Left ventricle myocardium superior (tissue), 1 donor: ENCODE measurements at regions not wholly inside any gene's neighbourhood (a gene's known extent, or its start where the extent isn't known, plus 50 kb on each side); places are given as distances from the start of the nearest gene placed in this dataset.
"Not testable (repeated sequence)": the region's sequence is repeated elsewhere in the genome, so short reads cannot be mapped to it uniquely, and the experiment has no call there.

Experiments used
- ATAC-seq: fragments of 200-7000 bp; cut with Tn5 transposase; one replicate; pipeline ENCODE4 v1.9.1; 2020; ENCODE audit warnings: mild to moderate bottlenecking, moderate library complexity
- DNase-seq: peaks from one replicate; pipeline ENCODE4 v3.0.0-alpha.2; 2020
- intact Hi-C: fragments of 100-400 bp; cut with micrococcal nuclease; formaldehyde crosslinking; loops from one replicate; pipeline ENCODE4 v1.11.0; 2022
- donor health status: DM: no; HTN: yes; CAD: no; lungs with severe emphysema.

DNA sequence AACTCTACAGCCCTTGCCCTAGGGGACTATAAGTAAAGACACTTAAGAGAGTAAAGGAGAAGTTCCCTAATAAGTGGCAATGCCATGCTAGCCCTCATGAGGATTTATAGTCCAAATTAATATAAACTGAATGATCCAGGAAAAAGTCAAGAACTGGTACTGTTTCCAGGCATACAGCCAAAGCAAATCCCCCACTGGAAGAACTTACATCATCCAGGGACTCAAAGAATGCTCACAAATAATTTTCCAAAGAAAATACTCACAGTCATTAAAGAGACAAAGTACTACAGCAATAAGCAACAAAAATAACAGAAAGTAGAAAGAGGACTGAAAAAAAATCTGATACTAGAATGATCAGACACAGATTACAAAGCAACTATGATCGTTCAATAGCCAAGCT is 79.7 kb upstream of the RAP1B start:
- ATAC-seq (peak; percentile 71), DNase-seq (no peak)
- intact Hi-C loops, result no loop called here

DNA sequence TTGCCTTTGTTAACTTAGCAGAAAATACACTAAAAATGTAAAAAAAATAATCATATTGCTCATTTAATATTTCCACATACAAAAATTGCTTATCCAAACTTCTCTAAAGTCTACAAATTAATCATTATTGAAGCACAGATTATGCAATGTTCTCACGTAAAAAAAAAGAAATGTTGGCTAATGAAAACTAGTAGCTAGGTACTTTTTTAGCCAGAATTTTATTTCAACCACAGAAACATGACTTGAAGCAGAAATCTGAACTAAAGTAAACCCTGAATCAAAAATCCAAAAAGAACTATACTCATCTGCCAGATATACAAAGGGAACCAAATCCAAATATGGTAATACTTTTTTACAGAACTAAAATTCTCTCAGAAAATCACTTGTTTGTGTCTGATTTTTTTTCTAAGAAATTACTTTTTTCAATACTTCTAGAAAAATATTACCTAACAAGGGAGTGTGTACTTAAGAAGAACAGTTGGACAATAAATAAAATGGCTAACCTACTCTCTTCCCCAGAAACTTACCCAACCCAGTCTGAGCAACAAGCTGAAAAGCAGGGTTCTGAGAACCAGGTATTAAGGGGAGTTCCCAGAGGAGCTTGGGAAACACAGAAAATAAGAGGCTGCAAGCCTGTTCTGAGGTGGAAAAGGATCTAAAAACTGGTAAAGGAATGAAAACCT is 78.4 kb upstream of the RAP1B start:
- no peak for DNase-seq
- ATAC-seq, result peak; percentile 58

DNA sequence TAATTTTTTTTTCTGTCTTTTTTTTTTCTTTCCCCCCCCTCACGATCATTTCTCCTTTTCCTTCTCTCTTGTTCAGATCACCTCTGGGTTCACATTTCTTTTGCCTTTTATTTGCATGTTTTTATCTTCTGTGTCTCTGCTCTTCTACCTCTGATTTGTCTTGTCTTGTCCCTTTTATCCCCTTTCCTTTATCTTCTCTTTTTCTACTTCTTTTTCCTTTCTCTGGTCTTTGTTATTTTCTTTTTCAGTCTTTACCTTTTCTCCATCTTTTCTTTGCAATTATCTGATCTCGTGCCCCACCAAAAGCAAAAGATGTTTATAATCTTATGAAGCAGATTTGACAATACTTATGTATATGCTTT is 77.8 kb upstream of the RAP1B start:
- ATAC-seq (no peak), DNase-seq (no peak)

More for the DNA sequence above, 78.4 kb upstream of the RAP1B start:
- intact Hi-C loops, result no loop called here

DNA sequence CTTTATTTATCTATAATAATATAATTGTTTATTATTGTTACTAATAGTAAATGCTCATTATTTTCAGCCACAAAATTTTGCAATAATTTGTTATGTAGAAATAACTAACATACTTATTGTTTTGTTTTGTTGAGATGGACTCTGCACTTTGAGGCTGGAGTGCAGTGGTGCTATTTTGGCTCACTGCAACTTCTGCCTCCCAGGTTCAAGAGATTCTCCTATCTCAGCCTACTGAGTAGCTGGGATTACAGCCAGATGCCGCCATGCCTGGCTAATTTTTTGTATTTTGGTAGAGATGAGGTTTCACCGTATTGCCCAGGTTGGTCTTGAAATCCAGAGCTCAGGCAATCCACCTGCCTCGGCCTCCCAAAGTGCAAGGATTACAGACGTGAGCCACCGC is 76.6 kb upstream of the RAP1B start:
- DNase-seq (no peak), ATAC-seq (no peak)
- intact Hi-C loops, result no loop called here

More for the DNA sequence above, 77.8 kb upstream of the RAP1B start:
- intact Hi-C loops, result no loop called here

- no peak for ATAC-seq
- intact Hi-C loops, result no loop called here
- DNase-seq, result no peak
Measured at GRCh38 chr12:68536885-68537485, 73.7 kb upstream of the RAP1B start.

DNA sequence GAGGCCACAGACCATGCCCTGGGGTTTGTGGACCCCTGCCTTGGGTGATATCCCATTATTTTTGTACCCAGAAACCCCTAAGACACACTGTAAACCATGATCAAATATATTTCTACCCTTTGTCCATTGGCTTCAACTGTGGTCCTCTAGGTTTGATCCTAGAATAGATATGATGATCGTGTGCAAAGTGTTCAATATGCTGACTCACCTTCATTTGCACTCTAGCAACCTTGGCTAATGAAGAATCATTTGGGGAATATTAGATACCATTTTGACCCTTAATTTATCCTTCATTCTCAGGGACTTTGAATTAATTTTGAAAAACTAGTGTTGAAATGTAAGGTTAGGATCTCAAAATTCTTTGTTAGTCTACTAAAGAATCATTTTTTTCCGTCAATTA is 73.1 kb upstream of the RAP1B start:
- DNase-seq, result no peak
- no peak for ATAC-seq
- intact Hi-C loops, result no loop called here

DNA sequence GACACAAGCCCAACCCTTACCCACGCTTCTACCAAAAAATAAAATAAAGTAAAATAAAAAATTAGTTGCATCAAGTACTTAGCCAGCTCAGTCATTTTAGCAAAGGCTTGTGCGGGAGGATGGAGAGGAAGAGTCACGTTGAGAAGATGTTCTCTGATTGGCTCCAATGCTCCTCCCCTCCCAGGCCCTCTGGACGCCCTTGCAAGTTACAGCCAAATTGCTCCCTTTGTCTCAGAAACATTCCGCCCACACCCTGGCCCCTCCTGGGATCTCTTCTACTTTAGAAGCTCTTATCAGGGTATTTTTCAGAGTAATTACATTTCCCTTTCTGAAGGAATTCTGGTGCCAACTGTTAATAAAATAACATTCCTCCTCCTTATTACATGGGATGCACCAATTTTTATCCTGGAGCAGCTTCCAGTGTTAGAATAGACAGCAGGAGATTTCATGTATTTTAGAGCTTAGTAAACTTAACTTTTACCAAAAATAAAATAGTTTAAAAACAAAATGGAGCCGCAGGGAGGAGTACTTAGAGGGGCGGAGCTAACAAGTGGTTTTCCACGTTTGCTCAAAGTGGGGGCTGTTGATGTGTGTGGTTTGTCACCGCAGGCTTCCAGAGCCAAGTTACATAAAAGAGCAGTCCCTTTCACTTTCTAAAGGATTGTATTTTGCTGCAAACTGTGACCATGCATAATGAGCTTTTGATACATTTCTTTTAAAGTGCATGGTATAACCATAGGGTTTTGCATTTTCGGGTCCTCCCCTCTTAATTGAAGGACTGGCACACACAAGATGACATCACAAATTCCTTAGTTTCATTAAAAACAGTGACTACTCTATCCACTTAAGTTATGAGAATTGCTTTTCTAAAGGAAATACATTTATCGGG is 71.7 kb upstream of the RAP1B start:
- ATAC-seq (peak; percentile 99), DNase-seq (peak; percentile 74)
- intact Hi-C loops, result no loop called here

DNA sequence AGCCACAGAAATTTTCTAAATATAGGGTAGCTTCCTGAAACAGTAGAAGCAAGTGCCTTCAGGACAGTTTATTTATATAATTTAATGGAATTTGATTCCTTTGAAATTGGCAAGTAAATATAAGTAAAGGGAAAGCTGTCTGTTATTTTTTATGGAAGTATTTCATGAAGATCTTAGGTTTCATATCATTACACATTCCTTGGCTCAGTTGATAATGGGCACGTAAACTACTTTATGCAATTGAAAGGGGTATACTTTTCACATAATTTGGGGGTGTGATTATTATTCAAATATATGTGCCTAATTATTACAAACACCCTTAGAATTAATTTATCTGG is 71.1 kb upstream of the RAP1B start:
- DNase-seq (no peak), ATAC-seq (no peak)
- intact Hi-C loops, result no loop called here

DNA sequence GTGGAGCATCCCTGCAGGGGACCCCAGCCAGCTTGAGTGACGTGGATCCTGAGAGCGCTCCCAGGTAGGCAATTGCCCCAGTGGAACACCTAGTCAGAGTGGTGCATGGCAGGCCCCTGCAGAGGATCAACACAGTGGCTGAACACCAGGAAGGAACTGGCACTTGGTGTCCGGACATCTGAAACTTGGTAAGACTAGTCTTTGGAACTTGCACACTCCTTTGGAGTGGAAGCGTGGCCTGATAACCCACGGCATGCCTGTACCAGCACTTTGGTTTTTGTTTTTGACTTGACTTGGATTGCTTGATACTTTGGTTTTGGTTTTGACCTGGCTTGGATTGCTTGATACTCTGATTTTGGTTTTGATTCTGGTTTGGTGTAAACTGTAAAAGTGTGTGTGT is 69.9 kb upstream of the RAP1B start:
- ATAC-seq, intact Hi-C loops, DNase-seq: not testable (repeated sequence)

- ATAC-seq, DNase-seq, intact Hi-C loops: not testable (repeated sequence)
Measured at GRCh38 chr12:68547318-68547717, 63.4 kb upstream of the RAP1B start.

DNA sequence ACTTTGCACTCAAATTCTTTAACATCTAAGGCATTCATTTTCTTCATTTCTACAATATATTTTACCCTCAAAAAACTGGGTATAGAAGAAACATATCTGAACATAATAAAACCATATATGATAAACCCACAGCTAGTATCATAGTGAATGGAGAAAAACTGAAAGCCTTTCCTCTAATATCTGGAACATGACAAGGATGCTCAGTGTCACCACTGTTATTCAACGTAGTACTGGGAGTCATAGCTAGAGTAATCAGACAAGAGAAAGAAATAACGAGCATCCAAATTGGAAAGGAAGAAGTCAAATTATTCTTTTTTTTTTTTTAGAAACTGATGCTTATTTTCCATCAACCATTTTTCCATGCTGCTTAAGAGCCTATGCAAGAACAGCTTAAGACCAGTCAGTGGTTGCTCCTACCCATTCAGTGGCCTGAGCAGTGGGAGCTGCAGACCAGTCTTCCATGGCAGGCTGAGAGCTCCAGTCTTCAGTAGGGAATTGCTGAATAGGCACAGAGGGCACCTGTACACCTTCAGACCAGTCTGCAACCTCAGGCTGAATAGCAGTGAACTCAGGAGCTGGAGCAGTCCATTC is 58.0 kb upstream of the RAP1B start:
- DNase-seq, intact Hi-C loops, ATAC-seq: not testable (repeated sequence)

- intact Hi-C loops, result no loop called here
- ATAC-seq (no peak), DNase-seq (no peak)
Measured at GRCh38 chr12:68557011-68557730, 53.5 kb upstream of the RAP1B start.

- ATAC-seq (no peak), DNase-seq (no peak)
- intact Hi-C loops, result no loop called here
Measured at GRCh38 chr12:68559246-68559645, 51.5 kb upstream of the RAP1B start.

DNA sequence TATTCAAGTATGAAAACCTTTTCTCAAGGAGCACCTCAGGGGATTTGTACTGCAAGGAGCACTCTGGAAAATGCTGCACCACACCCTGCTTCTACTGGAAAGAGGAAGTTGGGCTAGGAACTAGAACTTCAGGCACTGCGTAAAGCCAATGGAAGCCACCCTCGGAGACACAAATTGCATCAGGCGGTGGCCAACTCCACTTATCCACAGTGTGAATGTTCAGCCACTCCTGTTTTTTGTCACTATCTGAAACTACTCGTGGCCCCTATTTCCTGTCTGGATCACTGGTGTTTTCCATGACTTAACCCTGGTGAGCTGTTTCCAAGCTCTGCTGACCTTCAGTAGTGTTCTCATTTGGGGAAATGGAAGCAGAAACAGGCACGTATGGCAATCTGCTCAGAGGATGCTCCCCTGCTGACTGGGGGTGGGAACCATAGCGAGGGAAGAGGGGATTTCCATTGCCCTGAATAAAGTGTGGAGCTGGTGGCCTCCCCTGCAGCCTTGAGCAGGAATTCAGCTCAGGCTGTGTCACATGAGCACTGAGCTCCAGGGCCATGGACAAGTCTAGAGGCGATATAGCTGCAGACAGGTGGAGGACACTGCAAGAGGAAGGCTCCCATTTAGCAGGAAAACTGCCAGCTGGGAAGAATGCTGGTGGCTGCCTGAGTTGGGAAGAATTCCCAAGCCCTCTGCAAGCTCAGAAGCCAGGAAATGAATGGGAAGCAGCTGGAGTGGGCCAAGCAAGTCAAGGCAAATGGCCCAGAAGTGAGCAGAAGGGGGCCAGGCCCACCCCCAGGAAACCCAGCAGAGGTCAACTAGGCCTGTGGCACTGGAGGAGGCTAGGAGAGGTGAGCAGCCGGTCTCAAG is 50.5 kb upstream of the RAP1B start:
- ATAC-seq, result peak; percentile 94
- intact Hi-C loops, result no loop called here
- peak; percentile 38 for DNase-seq

DNA sequence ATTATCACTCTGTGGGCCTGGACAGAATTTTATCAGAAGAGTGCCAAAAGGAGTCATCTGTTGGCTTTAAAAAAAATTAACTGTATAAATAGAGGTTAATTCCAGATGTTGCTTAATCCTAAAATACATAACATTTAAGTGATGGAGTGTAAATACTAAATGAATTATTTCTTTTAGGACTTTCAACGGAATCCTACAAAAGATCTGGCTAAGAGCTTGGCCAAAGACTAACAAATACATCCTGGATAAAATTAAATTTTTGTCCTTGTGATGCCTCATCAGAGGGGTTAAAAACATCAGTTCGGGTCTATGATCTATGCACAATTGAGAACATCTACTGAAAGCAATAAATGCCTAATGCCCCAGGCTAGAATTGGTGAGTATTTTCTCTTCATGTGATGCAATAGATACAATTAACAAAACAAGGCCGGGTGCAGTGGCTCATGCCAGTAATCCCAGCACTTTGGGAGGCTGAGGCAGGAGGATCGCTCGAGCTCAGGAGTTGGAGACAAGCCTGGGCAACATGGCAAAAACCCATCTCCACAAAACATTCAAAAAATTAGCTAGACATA is 49.8 kb upstream of the RAP1B start:
- intact Hi-C loops, result no loop called here
- ATAC-seq (no peak), DNase-seq (no peak)
